AG09309 (cell line): ENCODE measurements at regions not wholly inside any gene's neighbourhood (a gene's known extent, or its start where the extent isn't known, plus 50 kb on each side); places are given as distances from the start of the nearest gene placed in this dataset.
"Not testable (repeated sequence)": the region's sequence is repeated elsewhere in the genome, so short reads cannot be mapped to it uniquely, and the experiment has no call there.

Experiments used
- DNase-seq: peaks from one replicate; pipeline ENCODE4 v3.0.0-alpha.2; 2010; ENCODE audit warnings: low read depth
- H3K4me3 ChIP-seq: 2 replicates; pipeline ENCODE4 v1.5.1; 2011; ENCODE audit warnings: mild to moderate bottlenecking, low read depth, low read length, moderate library complexity; ENCODE audit not compliant: control insufficient read depth
- TF ChIP-seq, protein P1 (sequence below): IDR thresholded peaks from 2 replicates; pipeline ENCODE4 v1.5.1; 2011; ENCODE audit warnings: mild to moderate bottlenecking, low read depth, low read length, inconsistent platforms; ENCODE audit not compliant: insufficient read depth, control insufficient read depth; ENCODE audit errors: missing control alignments

DNA sequence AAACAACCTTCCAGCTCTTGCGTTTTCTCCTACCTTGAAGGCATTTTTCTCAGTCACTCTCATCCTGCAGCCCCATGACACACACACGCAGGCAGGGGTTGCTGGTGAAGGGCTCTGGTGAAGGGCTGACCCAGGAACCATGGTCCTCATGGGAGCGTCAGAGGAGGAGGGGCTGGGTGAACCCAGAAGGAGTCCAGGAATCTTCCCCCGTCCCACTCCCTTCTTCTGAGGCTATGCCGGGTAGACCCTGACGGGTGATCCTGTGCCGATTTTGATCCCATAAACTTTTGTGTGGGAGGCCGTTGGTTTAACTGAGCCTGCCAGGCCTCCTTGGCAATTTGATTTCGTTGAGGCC lies 278.4 kb upstream of the FOXF1 start:
- TF ChIP-seq, protein P1, sequence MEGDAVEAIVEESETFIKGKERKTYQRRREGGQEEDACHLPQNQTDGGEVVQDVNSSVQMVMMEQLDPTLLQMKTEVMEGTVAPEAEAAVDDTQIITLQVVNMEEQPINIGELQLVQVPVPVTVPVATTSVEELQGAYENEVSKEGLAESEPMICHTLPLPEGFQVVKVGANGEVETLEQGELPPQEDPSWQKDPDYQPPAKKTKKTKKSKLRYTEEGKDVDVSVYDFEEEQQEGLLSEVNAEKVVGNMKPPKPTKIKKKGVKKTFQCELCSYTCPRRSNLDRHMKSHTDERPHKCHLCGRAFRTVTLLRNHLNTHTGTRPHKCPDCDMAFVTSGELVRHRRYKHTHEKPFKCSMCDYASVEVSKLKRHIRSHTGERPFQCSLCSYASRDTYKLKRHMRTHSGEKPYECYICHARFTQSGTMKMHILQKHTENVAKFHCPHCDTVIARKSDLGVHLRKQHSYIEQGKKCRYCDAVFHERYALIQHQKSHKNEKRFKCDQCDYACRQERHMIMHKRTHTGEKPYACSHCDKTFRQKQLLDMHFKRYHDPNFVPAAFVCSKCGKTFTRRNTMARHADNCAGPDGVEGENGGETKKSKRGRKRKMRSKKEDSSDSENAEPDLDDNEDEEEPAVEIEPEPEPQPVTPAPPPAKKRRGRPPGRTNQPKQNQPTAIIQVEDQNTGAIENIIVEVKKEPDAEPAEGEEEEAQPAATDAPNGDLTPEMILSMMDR: no peak
- no peak for DNase-seq
- H3K4me3 ChIP-seq: no peak overlapping the region

DNA sequence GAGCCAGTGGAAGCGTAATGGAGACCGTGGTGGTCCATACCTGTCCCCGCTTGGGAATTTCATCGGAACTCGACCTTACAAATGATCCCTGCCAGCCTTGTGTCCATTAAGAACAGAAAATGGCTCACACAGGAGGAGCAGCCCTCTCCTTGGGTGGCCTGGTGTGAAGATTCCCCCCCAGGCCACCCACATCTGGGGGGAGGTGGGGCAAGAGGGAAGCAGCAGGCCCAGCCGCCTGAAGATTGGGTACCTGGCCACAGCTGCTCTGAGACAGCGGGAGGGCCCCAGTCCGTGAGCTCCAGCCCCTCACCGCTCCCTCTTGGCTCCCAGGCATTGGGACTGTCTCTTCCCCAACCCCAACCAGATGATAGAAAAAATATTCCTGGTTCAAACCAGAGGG lies 277.8 kb upstream of the FOXF1 start:
- H3K4me3 ChIP-seq: no peak overlapping the region
- TF ChIP-seq, protein P1: no peak
- no peak for DNase-seq

DNA sequence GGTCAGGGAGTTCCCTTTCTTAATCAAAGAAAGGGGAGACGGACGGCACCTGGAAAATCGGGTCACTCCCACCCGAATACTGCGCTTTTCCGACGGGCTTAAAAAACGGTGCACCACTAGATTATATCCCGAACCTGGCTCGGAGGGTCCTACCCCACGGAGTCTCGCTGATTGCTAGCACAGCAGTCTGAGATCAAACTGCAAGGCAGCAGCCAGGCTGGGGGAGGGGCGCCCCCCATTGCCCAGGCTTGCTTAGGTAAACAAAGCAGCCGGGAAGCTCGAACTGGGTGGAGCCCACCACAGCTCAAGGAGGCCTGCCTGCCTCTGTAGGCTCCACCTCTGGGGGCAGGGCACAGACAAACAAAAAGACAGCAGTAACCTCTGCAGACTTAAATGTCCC lies 276.8 kb upstream of the FOXF1 start:
- not testable (repeated sequence) for H3K4me3 ChIP-seq, DNase-seq

DNA sequence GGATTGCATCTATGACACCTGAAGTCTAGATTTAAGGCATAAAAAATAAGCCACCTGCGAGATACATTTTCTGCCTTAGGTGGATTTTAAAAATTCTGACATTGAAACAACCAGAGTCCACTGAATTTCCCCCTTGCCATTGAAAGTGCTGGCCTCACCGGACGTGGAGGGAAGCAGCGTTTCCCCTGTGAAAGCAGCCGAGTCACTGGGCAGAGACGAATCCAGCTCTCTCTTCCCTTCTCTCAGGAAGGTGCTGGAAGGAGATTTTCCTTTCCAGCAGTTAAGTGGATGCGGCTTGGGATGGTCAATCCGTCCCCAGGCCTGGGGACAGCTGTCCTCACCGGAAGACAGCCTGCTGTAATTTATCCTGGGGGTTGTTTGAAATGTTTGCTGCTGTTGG lies 270.9 kb upstream of the FOXF1 start:
- no peak for DNase-seq
- TF ChIP-seq, protein P1: no peak

DNA sequence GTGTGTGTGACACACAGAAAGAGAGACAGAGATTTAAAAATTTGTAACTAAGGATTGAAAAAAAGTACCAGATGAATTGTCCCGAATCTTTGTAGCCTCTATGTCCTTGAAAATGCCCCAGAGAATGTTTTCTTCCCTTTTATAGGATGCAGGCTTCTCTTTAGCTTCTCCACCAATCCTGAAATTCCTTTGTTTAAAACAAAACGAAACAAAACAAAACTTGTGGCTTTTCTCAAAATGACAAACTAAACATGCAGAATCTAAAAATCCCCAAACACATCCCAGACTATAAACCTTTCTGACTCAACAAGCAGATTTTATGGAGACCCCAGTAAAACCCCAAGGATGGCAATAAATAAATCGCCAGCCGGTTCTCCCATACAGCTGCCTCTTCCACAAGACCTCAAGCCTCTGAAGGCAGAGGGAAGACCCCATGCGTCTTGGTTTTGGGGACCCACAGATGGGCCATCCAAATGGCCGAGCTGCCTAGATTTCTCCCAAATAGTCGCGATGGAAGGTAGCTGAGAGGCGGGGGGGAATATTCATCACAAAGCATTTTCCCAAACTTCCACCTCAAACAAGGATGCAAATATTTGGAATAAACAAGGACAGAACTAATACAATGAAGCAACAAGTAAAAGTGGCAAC lies 269.5 kb upstream of the FOXF1 start:
- no peak for DNase-seq
- TF ChIP-seq, protein P1: no peak
- H3K4me3 ChIP-seq: no peak overlapping the region

More for the DNA sequence above, 270.9 kb upstream of the FOXF1 start:
- no peak overlapping the region for H3K4me3 ChIP-seq

DNA sequence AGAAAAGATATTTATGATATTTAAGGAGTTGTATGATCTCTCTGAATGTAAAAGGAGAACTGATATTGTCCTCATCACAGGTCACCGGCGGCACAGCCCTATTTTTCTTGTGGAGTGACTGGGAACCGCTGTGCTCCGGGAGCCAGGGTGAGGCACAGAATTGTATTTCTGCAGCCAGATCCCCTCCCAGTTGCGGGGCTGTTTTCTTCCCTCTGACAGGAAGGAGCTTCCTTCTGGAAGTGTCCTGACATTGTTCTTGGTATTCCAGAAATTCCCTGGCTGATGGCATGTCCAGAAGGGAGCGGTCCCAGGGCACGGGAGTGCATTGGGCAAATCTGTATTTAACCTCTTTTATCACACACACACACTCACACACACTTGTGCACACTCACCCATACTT lies 268.6 kb upstream of the FOXF1 start:
- no peak for DNase-seq
- TF ChIP-seq, protein P1: no peak
- H3K4me3 ChIP-seq: no peak overlapping the region

DNA sequence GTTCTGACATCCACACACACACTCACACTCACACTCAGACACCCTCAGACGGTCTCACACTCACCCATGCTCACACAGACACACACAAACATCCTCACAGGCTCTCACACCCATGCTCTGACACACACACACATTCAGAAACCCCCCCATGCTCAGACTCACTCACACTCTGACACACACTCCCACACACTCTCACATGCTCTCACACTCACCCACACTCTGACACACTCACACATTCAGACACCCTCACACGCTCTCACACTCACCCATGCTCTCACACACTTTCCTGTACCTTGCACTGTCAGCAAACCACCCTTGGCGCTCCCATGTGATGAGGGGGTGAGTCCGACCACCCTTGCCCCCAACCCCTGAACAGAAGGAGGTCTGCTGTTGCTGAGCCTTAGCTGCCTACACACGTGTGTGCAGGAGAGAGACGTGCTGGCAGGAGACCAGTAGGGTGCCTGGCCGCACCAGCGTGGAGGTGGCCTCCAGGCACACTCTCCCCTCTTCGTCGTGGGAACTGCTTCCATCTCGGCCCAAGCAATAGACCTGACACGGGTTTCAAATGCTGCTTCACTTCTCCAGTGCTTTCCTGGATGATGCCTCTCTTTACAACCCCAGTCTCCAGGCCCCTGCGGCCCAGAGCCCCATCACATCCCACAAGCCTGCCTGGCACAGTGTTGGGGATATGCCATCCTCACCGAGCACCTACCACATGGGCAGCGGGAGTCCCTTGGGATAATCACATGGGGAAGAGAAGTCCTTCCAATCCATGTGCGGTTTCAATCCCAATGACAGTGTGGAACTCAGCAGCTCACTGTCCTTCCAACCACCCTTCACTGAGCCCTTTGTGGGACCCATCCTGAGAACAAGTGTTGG lies 267.8 kb upstream of the FOXF1 start:
- DNase-seq: no peak
- H3K4me3 ChIP-seq: no peak overlapping the region
- TF ChIP-seq, protein P1: no peak
